H1 (cell line): ENCODE measurements at regions not wholly inside any gene's neighbourhood (a gene's known extent, or its start where the extent isn't known, plus 50 kb on each side); places are given as distances from the start of the nearest gene placed in this dataset.

ENCODE experiments used
- CTCF ChIA-PET: fragments of 300-600 bp; sonication (Branson Sonifier 250); formaldehyde crosslinking; loops from one replicate; lab custom pipeline; 2021; ENCODE audit not compliant: partially characterized antibody; lab: Charles Lee
- POLR2A ChIA-PET: fragments of 300-600 bp; sonication (Branson Sonifier 250); formaldehyde crosslinking; loops from one replicate; lab custom pipeline; 2021; ENCODE audit warnings: inconsistent platforms; ENCODE audit not compliant: partially characterized antibody; lab: Charles Lee
- DNase-seq, 2 experiments: peaks; one replicate each; pipeline versions ENCODE4 v3.0.0 to v3.0.0-alpha.2; 2010 to 2022; ENCODE audit warnings: low spot score in 2 of 2, low read depth in 1 of 2, mixed read lengths in 1 of 2
- FAIRE-seq: peaks from 2 replicates; lab custom pipeline; 2011; peaks lifted over from hg19 to GRCh38; lab: Jason Lieb, UNC
- H2AFZ ChIP-seq: 2 replicates; pipeline ENCODE4 v1.8.1; 2012; ENCODE audit warnings: low read length, inconsistent platforms
- H2AK5ac ChIP-seq: 2 replicates; pipeline ENCODE4 v1.6.1; 2013; ENCODE audit warnings: low read depth, low read length
- H2BK120ac ChIP-seq: replicated peaks from 2 replicates; pipeline ENCODE3; 2013; ENCODE audit warnings: low read depth, low read length, inconsistent platforms
- H2BK12ac ChIP-seq: 2 replicates; pipeline ENCODE4 v1.6.1; 2013; ENCODE audit warnings: low read depth, low read length
- H2BK15ac ChIP-seq: 2 replicates; pipeline ENCODE4 v1.6.1; 2013; ENCODE audit warnings: low read length
- H2BK20ac ChIP-seq: 2 replicates; pipeline ENCODE4 v1.6.1; 2013; ENCODE audit warnings: low read length
- H2BK5ac ChIP-seq: 2 replicates; pipeline ENCODE4 v1.6.1; 2013; ENCODE audit warnings: low read depth, low read length
- H3K14ac ChIP-seq: 2 replicates; pipeline ENCODE4 v1.6.1; 2013; ENCODE audit warnings: inconsistent platforms; ENCODE audit not compliant: insufficient read length
- H3K18ac ChIP-seq: 2 replicates; pipeline ENCODE4 v1.6.1; 2013; ENCODE audit warnings: low read length; ENCODE audit errors: extremely low read depth
- H3K23ac ChIP-seq: 2 replicates; pipeline ENCODE4 v1.6.1; 2013; ENCODE audit warnings: inconsistent platforms; ENCODE audit not compliant: insufficient read length
- H3K23me2 ChIP-seq: 2 replicates; pipeline ENCODE4 v1.6.1; 2013; ENCODE audit warnings: low read depth, low read length
- H3K27ac ChIP-seq: 2 replicates; pipeline ENCODE4 v1.6.1; 2011; ENCODE audit warnings: low read depth, low read length, inconsistent platforms
- H3K27me3 ChIP-seq, 4 experiments: replicated peaks in 1 of 4; 1 replicate in 1 of 4; 2 replicates in 3 of 4; pipeline versions ENCODE4 v1.6.1 to v1.8.1; 2011 to 2013; ENCODE audit warnings: low read length in 3 of 4, mild to moderate bottlenecking in 3 of 4, inconsistent platforms in 2 of 4, mixed read lengths in 2 of 4, moderate library complexity in 1 of 4; ENCODE audit not compliant: control insufficient read depth in 3 of 4, insufficient read depth in 3 of 4; ENCODE audit errors: extremely low read depth in 1 of 4
- H3K36me3 ChIP-seq, 4 experiments: 2 replicates each; pipeline versions ENCODE4 v1.6.1 to v1.8.1; 2011 to 2013; ENCODE audit warnings: mild to moderate bottlenecking in 4 of 4, low read length in 3 of 4, moderate library complexity in 2 of 4, control low read depth in 1 of 4, inconsistent platforms in 1 of 4; ENCODE audit not compliant: insufficient read depth in 4 of 4, control insufficient read depth in 2 of 4
- H3K4ac ChIP-seq: replicated peaks from 2 replicates; pipeline ENCODE3; 2013; ENCODE audit warnings: low read length, low read depth, mixed read lengths, inconsistent platforms; ENCODE audit not compliant: insufficient read length
- H3K4me1 ChIP-seq, 4 experiments: replicated peaks in 1 of 4; 1 replicate in 1 of 4; 2 replicates in 3 of 4; pipeline versions ENCODE4 v1.6.1 to v1.8.1; 2011 to 2013; ENCODE audit warnings: low read length in 3 of 4, inconsistent platforms in 2 of 4, mixed read lengths in 1 of 4; ENCODE audit not compliant: insufficient read depth in 4 of 4, control insufficient read depth in 3 of 4
- H3K4me2 ChIP-seq, 2 experiments: 2 replicates each; pipeline versions ENCODE4 v1.6.1 to v1.8.1; 2011 to 2013; ENCODE audit warnings: low read depth in 2 of 2, low read length in 2 of 2, control low read depth in 1 of 2, inconsistent platforms in 1 of 2, mild to moderate bottlenecking in 1 of 2; ENCODE audit not compliant: insufficient read depth in 1 of 2
- H3K4me3 ChIP-seq, 4 experiments: fragments of 200-600, 300-600 bp in 1 of 4; sonication (generic), shearing (Covaris generic), sonication (Bioruptor Twin) in 1 of 4; 2 replicates each; pipeline versions ENCODE4 v1.5.1 to v1.8.1; 2011 to 2016; ENCODE audit warnings: low read length in 4 of 4, low read depth in 3 of 4, control low read depth in 2 of 4, inconsistent platforms in 2 of 4, mild to moderate bottlenecking in 2 of 4, mixed read lengths in 1 of 4, moderate library complexity in 1 of 4; ENCODE audit not compliant: insufficient read depth in 2 of 4; ENCODE audit errors: extremely low read depth in 1 of 4
- H3K56ac ChIP-seq: replicated peaks from 2 replicates; pipeline ENCODE3; 2013; ENCODE audit warnings: low read depth, mild to moderate bottlenecking, mixed read lengths, low read length, inconsistent platforms; ENCODE audit not compliant: insufficient read length
- H3K79me1 ChIP-seq: 2 replicates; pipeline ENCODE4 v1.6.1; 2013; ENCODE audit warnings: low read depth, low read length, control low read depth
- H3K79me2 ChIP-seq, 2 experiments: 2 replicates each; pipeline versions ENCODE4 v1.6.1 to v1.8.1; 2012 to 2013; ENCODE audit warnings: low read length in 2 of 2, mild to moderate bottlenecking in 2 of 2, inconsistent platforms in 1 of 2; ENCODE audit not compliant: insufficient read depth in 2 of 2, control insufficient read depth in 1 of 2
- H3K9ac ChIP-seq, 4 experiments: replicated peaks in 1 of 4; 1 replicate in 1 of 4; 2 replicates in 3 of 4; pipeline versions ENCODE4 v1.6.1 to v1.8.1; 2011 to 2013; ENCODE audit warnings: low read depth in 3 of 4, low read length in 3 of 4, control low read depth in 2 of 4, mild to moderate bottlenecking in 2 of 4, moderate library complexity in 2 of 4, inconsistent platforms in 1 of 4; ENCODE audit errors: extremely low read depth in 1 of 4
- H3K9me3 ChIP-seq, 2 experiments: 2 replicates each; pipeline versions ENCODE4 v1.6.1 to v1.8.1; 2012 to 2013; ENCODE audit warnings: mild to moderate bottlenecking in 2 of 2, moderate library complexity in 2 of 2, control low read depth in 1 of 2, inconsistent platforms in 1 of 2, low read depth in 1 of 2, low read length in 1 of 2, mixed read lengths in 1 of 2; ENCODE audit not compliant: insufficient read depth in 2 of 2
- H4K20me1 ChIP-seq, 2 experiments: replicated peaks in 1 of 2; 2 replicates each; pipeline versions ENCODE3 to v1.8.1; 2011 to 2013; ENCODE audit warnings: inconsistent platforms in 2 of 2, low read length in 2 of 2, mild to moderate bottlenecking in 1 of 2; ENCODE audit not compliant: insufficient read depth in 2 of 2, control insufficient read depth in 1 of 2
- H4K5ac ChIP-seq: 2 replicates; pipeline ENCODE4 v1.6.1; 2013; ENCODE audit warnings: low read length, low read depth, mixed read lengths, inconsistent platforms; ENCODE audit not compliant: insufficient read length
- H4K8ac ChIP-seq: 2 replicates; pipeline ENCODE4 v1.8.0; 2013; ENCODE audit warnings: mild to moderate bottlenecking, moderate library complexity, low read length, inconsistent platforms; ENCODE audit not compliant: insufficient read depth; ENCODE audit errors: extremely low read depth
- H4K91ac ChIP-seq: replicated peaks from 2 replicates; pipeline ENCODE3; 2013; ENCODE audit warnings: low read length, mixed read lengths, inconsistent platforms; ENCODE audit not compliant: insufficient read length
- CEBPB ChIP-seq: IDR thresholded peaks from 2 replicates; pipeline ENCODE4 v1.6.1; 2012; ENCODE audit warnings: low read depth, low read length
- CTBP2 ChIP-seq: IDR thresholded peaks from 2 replicates; pipeline ENCODE4 v1.7.0; 2011; ENCODE audit warnings: borderline replicate concordance, mild to moderate bottlenecking, moderate library complexity, mixed read lengths, low read length; ENCODE audit not compliant: insufficient read depth, insufficient read length
- JUN ChIP-seq: IDR thresholded peaks from 2 replicates; pipeline ENCODE4 v1.6.1; 2011; ENCODE audit warnings: low read depth, mild to moderate bottlenecking, improper control_type of control experiment, low read length
- MAFK ChIP-seq: IDR thresholded peaks from 2 replicates; pipeline ENCODE4 v1.6.1; 2012; ENCODE audit warnings: low read depth, mild to moderate bottlenecking, improper control_type of control experiment, low read length
- NANOG ChIP-seq: IDR thresholded peaks from 2 replicates; pipeline ENCODE4 v1.6.1; 2011; ENCODE audit warnings: low read length, low read depth, mild to moderate bottlenecking, inconsistent platforms; ENCODE audit not compliant: insufficient read depth, poor library complexity, severe bottlenecking
- NRF1 ChIP-seq: IDR thresholded peaks from 2 replicates; pipeline ENCODE4 v1.6.1; 2011; ENCODE audit warnings: mild to moderate bottlenecking, low read depth, low read length, improper control_type of control experiment
- POLR2AphosphoS5 ChIP-seq: IDR thresholded peaks from 2 replicates; pipeline ENCODE4 v1.6.1; 2011; ENCODE audit warnings: low read depth, low read length
- POU5F1 ChIP-seq: IDR thresholded peaks from 2 replicates; pipeline ENCODE4 v1.6.1; 2011; ENCODE audit warnings: low read depth, mild to moderate bottlenecking, low read length, moderate library complexity
- RAD21 ChIP-seq, 2 experiments: IDR thresholded peaks in 1 of 2; conservative IDR thresholded peaks in 1 of 2; 2 replicates each; pipeline ENCODE4 v1.6.1; 2011; ENCODE audit warnings: low read depth in 2 of 2, low read length in 2 of 2, improper control_type of control experiment in 1 of 2, inconsistent platforms in 1 of 2, mild to moderate bottlenecking in 1 of 2, moderate library complexity in 1 of 2
- RBBP5 ChIP-seq: IDR thresholded peaks from 2 replicates; pipeline ENCODE4 v1.7.1; 2012; ENCODE audit warnings: low read depth, mild to moderate bottlenecking, inconsistent platforms, low read length, moderate library complexity, borderline replicate concordance
- TAF7 ChIP-seq: optimal IDR thresholded peaks from 2 replicates; pipeline ENCODE3; 2011; ENCODE audit warnings: low read depth, mild to moderate bottlenecking, inconsistent platforms, low read length, moderate library complexity, borderline replicate concordance
- WGBS, 2 experiments: shearing (Covaris generic) in 1 of 2; methylation state at CpG; one replicate each; pipeline versions ENCODE4 v1.1.6 to v1.1.7; 2013 to 2015; ENCODE audit warnings: low lambda C conversion rate in 2 of 2, mixed read lengths in 2 of 2, inconsistent platforms in 1 of 2, low coverage in 1 of 2, missing lambda C conversion rate in 1 of 2; ENCODE audit not compliant: insufficient replicate concordance in 2 of 2, insufficient coverage in 1 of 2, insufficient read length in 1 of 2; ENCODE audit errors: extremely low coverage in 1 of 2, missing lambda C conversion rate in 1 of 2; 5-methylcytosine and 5-hydroxymethylcytosine counted together
- TF ChIP-seq, protein P1 (sequence below), 3 experiments: IDR thresholded peaks; 1 replicate in 2 of 3; 2 replicates in 1 of 3; pipeline versions ENCODE4 v1.5.1 to v1.6.1; 2011; ENCODE audit warnings: low read length in 3 of 3, mild to moderate bottlenecking in 3 of 3, inconsistent platforms in 2 of 3, low read depth in 1 of 3, moderate library complexity in 1 of 3; ENCODE audit not compliant: insufficient read depth in 1 of 3; ENCODE audit errors: control extremely low read depth in 1 of 3

GRCh38 chr3:147807776-147808175 is 398.6 kb downstream of the ZIC1 start:
- Histone ChIP-seq H2BK120ac (no peak overlapping the region), H3K23ac (no peak overlapping the region), H3K4me3 (no peak overlapping the region), H3K56ac (no peak overlapping the region), H3K18ac (no peak overlapping the region), H3K4ac (no peak overlapping the region), H3K9ac (no peak overlapping the region), H3K14ac (no peak overlapping the region), H3K36me3 (no peaks in the 10 kb centered on the region), H3K4me1 (no peaks in the 10 kb centered on the region), H2BK15ac (no peak overlapping the region), H3K79me2 (no peaks in the 10 kb centered on the region), H2AFZ (0 out of 2 replicates have a peak overlapping the region, but pooled peaks have one; percentile 51), H3K27ac (no peak overlapping the region), H2BK5ac (no peak overlapping the region), H4K8ac (no peak overlapping the region), H4K20me1 (no peaks in the 10 kb centered on the region), H3K23me2 (no peaks in the 10 kb centered on the region), H2BK12ac (no peak overlapping the region), H4K91ac (no peak overlapping the region), H3K9me3 (no peaks in the 10 kb centered on the region), H3K4me2 (no peak overlapping the region), H2BK20ac (no peak overlapping the region), H4K5ac (no peak overlapping the region), H2AK5ac (no peak overlapping the region), H3K27me3 (no peaks in the 10 kb centered on the region), H3K79me1 (no peaks in the 10 kb centered on the region)
- DNase-seq (no peak), FAIRE-seq (no peak)
- WGBS, 2 experiments: 89% methylated on average over 1 of the region's 1 CpG; no CpG with 5 or more reads in 1 of the 2 experiments
- ChIA-PET CTCF (no interaction called here), POLR2A (no interaction called here)
- TF ChIP-seq NANOG: no peak
- TF ChIP-seq, protein P1, sequence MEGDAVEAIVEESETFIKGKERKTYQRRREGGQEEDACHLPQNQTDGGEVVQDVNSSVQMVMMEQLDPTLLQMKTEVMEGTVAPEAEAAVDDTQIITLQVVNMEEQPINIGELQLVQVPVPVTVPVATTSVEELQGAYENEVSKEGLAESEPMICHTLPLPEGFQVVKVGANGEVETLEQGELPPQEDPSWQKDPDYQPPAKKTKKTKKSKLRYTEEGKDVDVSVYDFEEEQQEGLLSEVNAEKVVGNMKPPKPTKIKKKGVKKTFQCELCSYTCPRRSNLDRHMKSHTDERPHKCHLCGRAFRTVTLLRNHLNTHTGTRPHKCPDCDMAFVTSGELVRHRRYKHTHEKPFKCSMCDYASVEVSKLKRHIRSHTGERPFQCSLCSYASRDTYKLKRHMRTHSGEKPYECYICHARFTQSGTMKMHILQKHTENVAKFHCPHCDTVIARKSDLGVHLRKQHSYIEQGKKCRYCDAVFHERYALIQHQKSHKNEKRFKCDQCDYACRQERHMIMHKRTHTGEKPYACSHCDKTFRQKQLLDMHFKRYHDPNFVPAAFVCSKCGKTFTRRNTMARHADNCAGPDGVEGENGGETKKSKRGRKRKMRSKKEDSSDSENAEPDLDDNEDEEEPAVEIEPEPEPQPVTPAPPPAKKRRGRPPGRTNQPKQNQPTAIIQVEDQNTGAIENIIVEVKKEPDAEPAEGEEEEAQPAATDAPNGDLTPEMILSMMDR (IDR thresholded peaks at IDR 0.05; ENCODE audit: control extremely low read depth in 1 of 3, insufficient read depth in 1 of 3, low read depth in 1 of 3, low read length in 3 of 3): no peak
- no peak for TF ChIP-seq POU5F1
- no peak for TF ChIP-seq JUN
- no peak for TF ChIP-seq POLR2AphosphoS5
- no peak for TF ChIP-seq MAFK
- TF ChIP-seq RBBP5: no peak
- no peak for TF ChIP-seq NRF1
- no peak for TF ChIP-seq CEBPB
- TF ChIP-seq CTBP2: no peak
- TF ChIP-seq TAF7: no peak
- no peak for TF ChIP-seq RAD21 (IDR thresholded peaks at IDR 0.05 in 1 of 2, conservative IDR thresholded peaks at IDR 0.05 in 1 of 2; ENCODE audit: low read depth in 2 of 2, low read length in 2 of 2)
